ENCODE measurements at regions not wholly inside any gene's neighbourhood (a gene's known extent, or its start where the extent isn't known, plus 50 kb on each side); places are given as distances from the start of the nearest gene placed in this dataset.

DNA sequence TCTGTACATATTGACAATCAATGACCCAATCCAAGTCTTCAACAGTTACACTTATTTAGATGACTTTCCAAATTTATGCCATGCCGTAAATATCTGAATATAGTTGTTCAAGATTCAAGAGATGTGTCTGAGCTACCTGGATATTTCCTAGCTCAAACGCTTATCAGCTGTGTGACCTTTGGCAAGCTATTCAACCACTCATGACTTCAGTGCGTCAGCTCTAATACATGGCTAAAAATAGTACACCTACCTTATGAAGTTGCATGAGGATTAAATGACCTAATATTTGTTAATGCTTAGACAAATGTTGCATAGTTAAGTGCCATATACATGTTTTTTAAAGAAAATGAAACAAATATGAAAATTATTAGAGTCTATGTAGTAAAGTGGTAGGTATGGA lies 704.1 kb downstream of the OLFM4 start:
- Histone ChIP-seq H3K27ac (no peak overlapping the region), H3K4me1 (no peaks in the 10 kb centered on the region), H3K4me3 (no peak overlapping the region), H3K36me3 (ENCODE audit: insufficient read depth in 1 of 2, low read depth in 1 of 2) (no peaks in the 10 kb centered on the region), H3K9me3 (no peaks in the 10 kb centered on the region), H3K27me3 (ENCODE audit: insufficient read depth in 3 of 3, low read length in 2 of 3) (no peaks in the 10 kb centered on the region)
- DNase-seq (no peak), ATAC-seq (no peak)
- 69 to 85% (median 73%) methylated on average over 3 of the region's 3 CpGs for WGBS, 3 donors
- TF ChIP-seq, protein P1, sequence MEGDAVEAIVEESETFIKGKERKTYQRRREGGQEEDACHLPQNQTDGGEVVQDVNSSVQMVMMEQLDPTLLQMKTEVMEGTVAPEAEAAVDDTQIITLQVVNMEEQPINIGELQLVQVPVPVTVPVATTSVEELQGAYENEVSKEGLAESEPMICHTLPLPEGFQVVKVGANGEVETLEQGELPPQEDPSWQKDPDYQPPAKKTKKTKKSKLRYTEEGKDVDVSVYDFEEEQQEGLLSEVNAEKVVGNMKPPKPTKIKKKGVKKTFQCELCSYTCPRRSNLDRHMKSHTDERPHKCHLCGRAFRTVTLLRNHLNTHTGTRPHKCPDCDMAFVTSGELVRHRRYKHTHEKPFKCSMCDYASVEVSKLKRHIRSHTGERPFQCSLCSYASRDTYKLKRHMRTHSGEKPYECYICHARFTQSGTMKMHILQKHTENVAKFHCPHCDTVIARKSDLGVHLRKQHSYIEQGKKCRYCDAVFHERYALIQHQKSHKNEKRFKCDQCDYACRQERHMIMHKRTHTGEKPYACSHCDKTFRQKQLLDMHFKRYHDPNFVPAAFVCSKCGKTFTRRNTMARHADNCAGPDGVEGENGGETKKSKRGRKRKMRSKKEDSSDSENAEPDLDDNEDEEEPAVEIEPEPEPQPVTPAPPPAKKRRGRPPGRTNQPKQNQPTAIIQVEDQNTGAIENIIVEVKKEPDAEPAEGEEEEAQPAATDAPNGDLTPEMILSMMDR (IDR thresholded peaks at IDR 0.05), result no peak
- intact Hi-C loops (cut with DNase I), result no loop called here

DNA sequence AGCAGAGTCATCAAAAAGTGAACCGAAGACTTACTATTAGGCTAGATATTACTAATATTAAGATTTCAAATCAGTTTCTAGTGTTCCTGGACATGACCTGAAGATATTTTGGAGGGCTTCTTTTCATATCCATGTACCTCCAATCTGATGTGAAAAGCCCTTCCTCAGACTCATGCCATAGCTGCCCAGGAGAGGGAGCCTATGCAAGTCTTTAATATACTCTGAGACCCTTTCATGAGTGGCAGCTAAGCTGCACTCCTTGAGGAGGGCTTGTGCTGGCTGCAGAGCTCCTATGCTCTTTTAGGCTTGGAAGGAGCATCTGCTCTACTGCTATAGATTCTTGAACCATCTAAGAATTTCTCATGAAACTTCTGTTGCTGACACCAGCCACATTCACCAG lies 715.3 kb downstream of the OLFM4 start:
- WGBS, 3 donors, result 95 to 100% (median 98%) methylated on average over 1 of the region's 1 CpG

DNA sequence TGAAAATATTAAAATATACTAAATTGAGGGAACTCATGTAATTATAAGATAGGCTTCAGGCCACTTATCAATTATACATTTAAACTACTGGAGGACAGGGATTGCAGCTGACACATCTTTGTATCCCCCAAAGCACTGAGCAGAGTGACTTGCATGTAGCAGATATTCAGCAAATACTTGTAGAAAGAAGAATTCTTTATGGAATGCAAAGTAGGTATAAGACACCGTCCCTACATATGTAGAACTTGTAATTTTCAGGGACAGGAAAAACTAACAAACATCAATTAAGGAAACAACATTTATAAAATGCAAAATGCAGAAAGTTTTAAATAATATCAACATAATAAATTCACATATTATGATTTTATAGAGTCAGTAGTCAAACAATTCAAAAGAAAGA lies 719.2 kb downstream of the OLFM4 start:
- no peak overlapping the region for H3K4me3 ChIP-seq
- H3K36me3 ChIP-seq (ENCODE audit: insufficient read depth in 1 of 2, low read depth in 1 of 2), result no peaks in the 10 kb centered on the region
- H3K4me1 ChIP-seq, result no peaks in the 10 kb centered on the region
- H3K9me3 ChIP-seq, result no peaks in the 10 kb centered on the region
- no peaks in the 10 kb centered on the region for H3K27me3 ChIP-seq (ENCODE audit: insufficient read depth in 3 of 3, low read length in 2 of 3)
- H3K27ac ChIP-seq, result no peak overlapping the region
- intact Hi-C loops (cut with DNase I), result no loop called here
- TF ChIP-seq, protein P1 (IDR thresholded peaks at IDR 0.05), result no peak
- ATAC-seq (no peak), DNase-seq (no peak)
- WGBS, 3 donors, result 83 to 86% (median 86%) methylated on average over 1 of the region's 1 CpG

More for the DNA sequence above, 715.3 kb downstream of the OLFM4 start:
- H3K4me3 ChIP-seq, result no peak overlapping the region
- intact Hi-C loops (cut with DNase I), result no loop called here
- H3K9me3 ChIP-seq, result no peaks in the 10 kb centered on the region
- H3K27me3 ChIP-seq (ENCODE audit: insufficient read depth in 3 of 3, low read length in 2 of 3), result no peaks in the 10 kb centered on the region
- H3K36me3 ChIP-seq (ENCODE audit: insufficient read depth in 1 of 2, low read depth in 1 of 2), result no peaks in the 10 kb centered on the region
- H3K27ac ChIP-seq, result no peak overlapping the region
- TF ChIP-seq, protein P1 (IDR thresholded peaks at IDR 0.05), result no peak
- no peaks in the 10 kb centered on the region for H3K4me1 ChIP-seq
- DNase-seq (no peak), ATAC-seq (no peak)

DNA sequence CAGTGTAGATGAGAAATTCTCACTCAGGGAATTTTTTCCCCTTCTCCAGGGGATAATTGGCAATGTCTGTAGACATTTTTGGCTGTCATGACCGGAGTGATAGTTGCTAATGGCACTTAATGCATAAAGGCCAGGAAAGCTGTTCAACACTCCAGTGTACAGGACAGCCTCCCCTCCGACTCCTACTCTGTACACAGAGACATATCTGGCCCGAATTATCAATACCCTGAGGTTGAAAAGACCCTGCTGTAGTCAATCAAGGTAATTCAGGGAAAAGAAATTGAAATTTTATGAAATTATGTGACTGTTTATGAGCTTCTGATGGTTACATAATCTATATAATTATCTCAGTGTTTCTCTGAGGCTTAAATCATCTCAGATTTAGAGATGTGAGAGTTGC lies 720.7 kb downstream of the OLFM4 start:
- intact Hi-C loops (cut with DNase I), result no loop called here
- no peaks in the 10 kb centered on the region for H3K36me3 ChIP-seq (ENCODE audit: insufficient read depth in 1 of 2, low read depth in 1 of 2)
- H3K4me3 ChIP-seq, result no peak overlapping the region
- TF ChIP-seq, protein P1 (IDR thresholded peaks at IDR 0.05), result no peak
- H3K4me1 ChIP-seq, result no peaks in the 10 kb centered on the region
- no peak for ATAC-seq
- 50 to 56% (median 52%) methylated on average over 3 of the region's 3 CpGs for whole genome bisulfite sequencing, 3 donors
- H3K9me3 ChIP-seq, result no peaks in the 10 kb centered on the region
- no peaks in the 10 kb centered on the region for H3K27me3 ChIP-seq (ENCODE audit: insufficient read depth in 3 of 3, low read length in 2 of 3)
- no peak overlapping the region for H3K27ac ChIP-seq
- no peak for DNase-seq

DNA sequence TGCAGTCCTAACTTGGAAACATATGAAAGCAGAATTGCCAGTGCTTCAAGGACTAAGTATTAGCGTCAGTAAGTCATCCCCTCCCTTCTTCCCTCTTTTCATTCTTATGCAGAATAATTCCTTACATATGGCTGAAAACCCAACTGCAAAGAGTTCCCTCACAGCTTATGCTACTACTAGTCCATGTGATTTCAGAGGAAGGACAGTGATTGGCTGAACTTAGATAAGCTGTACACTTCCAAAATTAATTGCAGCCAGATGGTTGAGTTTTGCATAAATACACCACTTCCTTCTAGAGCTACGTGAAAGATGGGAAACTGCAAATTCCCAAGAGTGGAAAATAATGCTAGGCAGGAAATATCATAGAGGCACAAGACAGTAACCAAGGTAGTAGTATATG lies 730.4 kb downstream of the OLFM4 start:
- DNase-seq, result no peak
- intact Hi-C loops (cut with DNase I), result no loop called here
- WGBS, 3 donors, result 41 to 46% (median 42%) methylated on average over 2 of the region's 2 CpGs

More for the DNA sequence above, 730.4 kb downstream of the OLFM4 start:
- Histone ChIP-seq H3K4me3 (no peak overlapping the region), H3K27me3 (ENCODE audit: insufficient read depth in 3 of 3, low read length in 2 of 3) (no peaks in the 10 kb centered on the region), H3K27ac (no peak overlapping the region), H3K9me3 (no peaks in the 10 kb centered on the region), H3K36me3 (ENCODE audit: insufficient read depth in 1 of 2, low read depth in 1 of 2) (no peaks in the 10 kb centered on the region), H3K4me1 (no peaks in the 10 kb centered on the region)
- no peak for ATAC-seq
- TF ChIP-seq, protein P1 (IDR thresholded peaks at IDR 0.05), result no peak

Measured in psoas muscle (tissue), 7 donors.